ENCODE measurements at regions not wholly inside any gene's neighbourhood (a gene's known extent, or its start where the extent isn't known, plus 50 kb on each side); places are given as distances from the start of the nearest gene placed in this dataset.

GRCh38 chr13:105353654-105354053 lies 1181.8 kb downstream of the EFNB2 start:
- TF ChIP-seq POLR2A (IDR thresholded peaks at IDR 0.05) = no peak
- TF ChIP-seq, protein P1, sequence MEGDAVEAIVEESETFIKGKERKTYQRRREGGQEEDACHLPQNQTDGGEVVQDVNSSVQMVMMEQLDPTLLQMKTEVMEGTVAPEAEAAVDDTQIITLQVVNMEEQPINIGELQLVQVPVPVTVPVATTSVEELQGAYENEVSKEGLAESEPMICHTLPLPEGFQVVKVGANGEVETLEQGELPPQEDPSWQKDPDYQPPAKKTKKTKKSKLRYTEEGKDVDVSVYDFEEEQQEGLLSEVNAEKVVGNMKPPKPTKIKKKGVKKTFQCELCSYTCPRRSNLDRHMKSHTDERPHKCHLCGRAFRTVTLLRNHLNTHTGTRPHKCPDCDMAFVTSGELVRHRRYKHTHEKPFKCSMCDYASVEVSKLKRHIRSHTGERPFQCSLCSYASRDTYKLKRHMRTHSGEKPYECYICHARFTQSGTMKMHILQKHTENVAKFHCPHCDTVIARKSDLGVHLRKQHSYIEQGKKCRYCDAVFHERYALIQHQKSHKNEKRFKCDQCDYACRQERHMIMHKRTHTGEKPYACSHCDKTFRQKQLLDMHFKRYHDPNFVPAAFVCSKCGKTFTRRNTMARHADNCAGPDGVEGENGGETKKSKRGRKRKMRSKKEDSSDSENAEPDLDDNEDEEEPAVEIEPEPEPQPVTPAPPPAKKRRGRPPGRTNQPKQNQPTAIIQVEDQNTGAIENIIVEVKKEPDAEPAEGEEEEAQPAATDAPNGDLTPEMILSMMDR (IDR thresholded peaks at IDR 0.05) = no peak
- Histone ChIP-seq H3K36me3 (replicated peaks in 1 of 2) (no peaks in the 10 kb centered on the region), H3K4me3 (no peak overlapping the region), H3K4me1 (replicated peaks in 1 of 2) (no peaks in the 10 kb centered on the region), H3K27ac (no peak overlapping the region), H3K9me3 (replicated peaks in 1 of 3) (no peaks in the 10 kb centered on the region), H3K27me3 (no peaks in the 10 kb centered on the region)
- intact Hi-C loops (cut with DNase I) = no loop called here
- DNase-seq = no peak
- 74 to 88% (median 83%) methylated on average over 4 of the region's 4 CpGs for WGBS, 4 donors

DNA sequence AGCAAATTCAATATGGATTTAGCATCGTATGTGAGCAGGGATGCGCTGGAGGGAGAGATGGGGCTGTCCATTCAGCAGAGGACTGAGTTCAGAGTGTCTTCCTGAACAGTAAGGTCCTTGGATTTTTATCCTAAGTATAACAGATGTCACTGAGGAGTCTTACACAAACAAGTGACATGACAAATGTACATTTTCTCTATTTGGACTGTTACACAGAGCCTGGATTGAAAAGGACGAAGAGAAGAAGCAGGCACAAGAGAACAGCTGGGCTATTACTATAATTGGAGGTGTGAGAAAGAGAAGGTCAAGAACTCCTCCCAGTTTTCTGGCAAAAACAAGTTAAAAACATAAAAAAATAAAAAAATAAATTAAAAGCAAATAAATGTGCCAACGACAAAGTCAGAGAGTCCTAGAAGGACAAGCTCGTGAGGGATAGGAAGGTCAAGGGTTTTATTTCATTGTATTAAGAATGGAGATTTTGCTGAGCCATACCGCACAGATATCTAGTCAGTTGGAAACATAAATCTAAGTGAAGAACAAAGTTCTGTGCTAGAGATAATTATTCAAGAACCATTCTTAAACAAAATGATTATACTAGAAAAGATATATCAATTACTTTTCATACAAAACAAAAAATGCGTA lies 1186.3 kb downstream of the EFNB2 start:
- H3K4me3 ChIP-seq = no peak overlapping the region

GRCh38 chr13:105346141-105346775 lies 1189.2 kb downstream of the EFNB2 start:
- WGBS, 4 donors = 85 to 90% (median 87%) methylated on average over 5 of the region's 5 CpGs
- H3K27me3 ChIP-seq = no peaks in the 10 kb centered on the region
- intact Hi-C loops (cut with DNase I) = no loop called here
- H3K9me3 ChIP-seq (replicated peaks in 1 of 3) = no peaks in the 10 kb centered on the region
- H3K27ac ChIP-seq = no peak overlapping the region
- no peak for DNase-seq
- no peak for TF ChIP-seq POLR2A (IDR thresholded peaks at IDR 0.05)
- TF ChIP-seq, protein P1 (IDR thresholded peaks at IDR 0.05) = no peak
- H3K36me3 ChIP-seq (replicated peaks in 1 of 2) = no peaks in the 10 kb centered on the region
- H3K4me3 ChIP-seq = no peak overlapping the region
- H3K4me1 ChIP-seq (replicated peaks in 1 of 2) = no peaks in the 10 kb centered on the region

More for the DNA sequence above, 1186.3 kb downstream of the EFNB2 start:
- no peak for DNase-seq
- TF ChIP-seq, protein P1 (IDR thresholded peaks at IDR 0.05) = no peak
- no peak for TF ChIP-seq POLR2A (IDR thresholded peaks at IDR 0.05)
- Histone ChIP-seq H3K4me1 (replicated peaks in 1 of 2) (no peaks in the 10 kb centered on the region), H3K27me3 (no peaks in the 10 kb centered on the region), H3K27ac (no peak overlapping the region), H3K36me3 (replicated peaks in 1 of 2) (no peaks in the 10 kb centered on the region), H3K9me3 (replicated peaks in 1 of 3) (no peaks in the 10 kb centered on the region)
- intact Hi-C loops (cut with DNase I) = no loop called here
- WGBS, 4 donors = 55 to 57% (median 56%) methylated on average over 7 of the region's 7 CpGs

- Histone ChIP-seq H3K4me3 (no peak overlapping the region), H3K4me1 (replicated peaks in 1 of 2) (no peaks in the 10 kb centered on the region), H3K9me3 (replicated peaks in 1 of 3) (no peaks in the 10 kb centered on the region), H3K27ac (no peak overlapping the region), H3K27me3 (no peaks in the 10 kb centered on the region), H3K36me3 (replicated peaks in 1 of 2) (no peaks in the 10 kb centered on the region)
- intact Hi-C loops (cut with DNase I) = no loop called here
- 90 to 94% (median 92%) methylated on average over 2 of the region's 2 CpGs for WGBS, 4 donors
- TF ChIP-seq, protein P1 (IDR thresholded peaks at IDR 0.05) = no peak
- no peak for TF ChIP-seq POLR2A (IDR thresholded peaks at IDR 0.05)
- DNase-seq = no peak
These were observed 1189.7 kb downstream of the EFNB2 start for GRCh38 chr13:105345730-105346129.
